Activated naive CD4-positive, alpha-beta T cell treated with anti-CD3 and anti-CD28 coated beads, Interleukin-2, amount 50 U/mL, for 24 hours (primary cell): ENCODE measurements at regions not wholly inside any gene's neighbourhood (a gene's known extent, or its start where the extent isn't known, plus 50 kb on each side); places are given as distances from the start of the nearest gene placed in this dataset.
A peak's percentile ranks its signal among the peaks of the same experiment; 100 is the strongest.
"Not testable (repeated sequence)": the region's sequence is repeated elsewhere in the genome, so short reads cannot be mapped to it uniquely, and the experiment has no call there.

Experiments
- H3K27ac Mint-ChIP-seq: one replicate; pipeline ENCODE4 v1.8.0; 2021; ENCODE audit warnings: mild to moderate bottlenecking, mixed read lengths
- H3K27me3 Mint-ChIP-seq: one replicate; pipeline ENCODE4 v1.8.0; 2021; ENCODE audit warnings: mixed read lengths
- H3K36me3 Mint-ChIP-seq: one replicate; pipeline ENCODE4 v1.8.0; 2021; ENCODE audit warnings: mixed read lengths
- H3K4me1 Mint-ChIP-seq: one replicate; pipeline ENCODE4 v1.8.0; 2021; ENCODE audit warnings: mixed read lengths
- H3K4me3 Mint-ChIP-seq: one replicate; pipeline ENCODE4 v1.8.0; 2021; ENCODE audit warnings: mild to moderate bottlenecking, mixed read lengths
- H3K9me3 Mint-ChIP-seq: one replicate; pipeline ENCODE4 v1.8.0; 2021; ENCODE audit warnings: mixed read lengths

DNA sequence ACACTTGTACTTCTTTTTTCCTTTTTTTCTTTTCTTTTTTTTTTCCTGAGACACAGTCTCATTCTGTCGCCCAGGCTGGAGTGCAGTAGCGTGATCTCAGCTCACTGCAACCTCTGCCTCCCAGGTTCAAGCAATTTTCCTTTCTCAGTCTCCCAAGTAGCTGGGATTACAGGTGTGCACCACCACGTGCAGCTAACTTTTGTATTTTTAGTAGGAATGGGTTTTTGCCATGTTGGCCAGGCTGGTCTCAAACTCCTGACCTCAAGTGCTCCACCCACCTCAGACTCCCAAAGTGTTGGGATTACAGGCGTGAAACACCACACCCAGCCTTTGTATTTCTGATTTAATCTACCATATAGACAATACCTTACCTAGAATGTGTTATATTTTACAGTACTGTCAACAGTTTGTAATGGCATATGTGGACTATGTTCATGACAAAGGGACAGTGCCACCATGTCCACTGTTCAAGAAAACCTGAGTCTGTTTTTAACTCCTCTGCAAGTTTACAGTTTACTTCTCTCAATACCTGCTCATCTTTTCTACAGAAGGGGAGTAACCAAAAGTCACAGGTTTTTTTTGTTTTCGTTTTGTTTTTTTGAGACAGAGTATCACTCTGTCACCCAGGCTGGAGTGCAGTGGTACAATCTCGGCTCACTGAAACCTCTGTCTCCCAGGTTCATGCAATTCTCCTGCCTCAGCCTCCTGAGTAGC is 223.9 kb upstream of the KLF14 start:
- H3K27ac Mint-ChIP-seq = peak overlapping the region; percentile 96
- peaks cover 30% of the 10 kb centered on the region for H3K4me1 Mint-ChIP-seq
- peaks cover 69% of the 10 kb centered on the region for H3K36me3 Mint-ChIP-seq
- H3K27me3 Mint-ChIP-seq, H3K4me3 Mint-ChIP-seq, H3K9me3 Mint-ChIP-seq: not testable (repeated sequence)

GRCh38 chr7:130958846-130959245 is 224.8 kb upstream of the KLF14 start:
- Mint-ChIP-seq H3K27me3 (no peaks in the 10 kb centered on the region), H3K36me3 (peaks cover 63% of the 10 kb centered on the region), H3K4me1 (peaks cover 37% of the 10 kb centered on the region), H3K4me3 (no peak overlapping the region), H3K27ac (peak overlapping the region; percentile 96), H3K9me3 (no peaks in the 10 kb centered on the region)

- Mint-ChIP-seq H3K36me3 (peaks cover 55% of the 10 kb centered on the region), H3K27ac (peak overlapping the region; percentile 100), H3K27me3 (no peaks in the 10 kb centered on the region), H3K4me3 (no peak overlapping the region), H3K4me1 (peaks cover 37% of the 10 kb centered on the region), H3K9me3 (no peaks in the 10 kb centered on the region)
Measured at GRCh38 chr7:130959743-130960207, 225.8 kb upstream of the KLF14 start.

DNA sequence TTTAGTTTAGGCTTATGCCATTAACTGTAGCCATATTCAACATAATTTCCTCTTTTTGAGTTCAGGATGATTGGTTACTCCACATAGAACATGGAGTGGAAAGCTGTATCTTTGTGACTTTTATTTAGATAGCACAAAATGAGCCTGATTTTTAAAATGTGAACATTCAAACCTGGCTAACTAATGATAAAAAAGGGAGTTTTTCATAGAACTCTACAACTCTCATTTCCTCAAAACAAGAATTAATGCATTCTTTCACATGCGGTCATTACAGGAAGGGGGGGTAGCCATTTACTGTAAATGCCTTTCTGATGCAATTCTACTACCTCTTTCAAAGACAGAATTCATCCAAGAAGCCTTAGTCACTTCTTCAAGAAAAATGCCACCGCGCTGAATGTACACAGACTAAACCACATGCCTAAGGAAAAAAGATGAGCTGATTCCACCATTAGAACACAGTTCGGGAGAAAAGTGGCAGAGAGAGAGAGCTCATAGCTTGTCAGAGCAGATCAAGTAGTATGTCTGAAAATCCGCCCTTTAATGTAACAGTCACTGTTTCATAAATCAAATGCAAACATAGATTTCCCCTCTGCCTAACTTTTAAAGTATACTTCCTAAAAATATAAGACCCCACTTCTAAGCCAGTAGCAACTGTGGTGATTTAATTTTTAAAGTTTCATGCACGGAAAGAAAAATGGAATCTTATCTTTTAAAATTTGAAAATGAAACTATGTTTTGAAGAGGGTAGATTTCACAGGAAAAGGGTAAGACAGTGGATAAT is 226.4 kb upstream of the KLF14 start:
- no peaks in the 10 kb centered on the region for H3K27me3 Mint-ChIP-seq
- no peak overlapping the region for H3K4me3 Mint-ChIP-seq
- peaks cover 37% of the 10 kb centered on the region for H3K4me1 Mint-ChIP-seq
- H3K9me3 Mint-ChIP-seq = no peaks in the 10 kb centered on the region
- H3K36me3 Mint-ChIP-seq = peaks cover 49% of the 10 kb centered on the region
- peak overlapping the region; percentile 100 for H3K27ac Mint-ChIP-seq

GRCh38 chr7:130961128-130961601 is 227.2 kb upstream of the KLF14 start:
- Mint-ChIP-seq H3K9me3 (no peaks in the 10 kb centered on the region), H3K27me3 (no peaks in the 10 kb centered on the region), H3K36me3 (peaks cover 44% of the 10 kb centered on the region), H3K27ac (peak overlapping the region; percentile 100), H3K4me1 (peaks cover 42% of the 10 kb centered on the region), H3K4me3 (no peak overlapping the region)

- peaks cover 40% of the 10 kb centered on the region for H3K36me3 Mint-ChIP-seq
- no peak overlapping the region for H3K4me3 Mint-ChIP-seq
- H3K27me3 Mint-ChIP-seq = no peaks in the 10 kb centered on the region
- H3K27ac Mint-ChIP-seq = peak overlapping the region; percentile 100
- no peaks in the 10 kb centered on the region for H3K9me3 Mint-ChIP-seq
- H3K4me1 Mint-ChIP-seq = peaks cover 52% of the 10 kb centered on the region
Measured at GRCh38 chr7:130962109-130962508, 228.1 kb upstream of the KLF14 start.

DNA sequence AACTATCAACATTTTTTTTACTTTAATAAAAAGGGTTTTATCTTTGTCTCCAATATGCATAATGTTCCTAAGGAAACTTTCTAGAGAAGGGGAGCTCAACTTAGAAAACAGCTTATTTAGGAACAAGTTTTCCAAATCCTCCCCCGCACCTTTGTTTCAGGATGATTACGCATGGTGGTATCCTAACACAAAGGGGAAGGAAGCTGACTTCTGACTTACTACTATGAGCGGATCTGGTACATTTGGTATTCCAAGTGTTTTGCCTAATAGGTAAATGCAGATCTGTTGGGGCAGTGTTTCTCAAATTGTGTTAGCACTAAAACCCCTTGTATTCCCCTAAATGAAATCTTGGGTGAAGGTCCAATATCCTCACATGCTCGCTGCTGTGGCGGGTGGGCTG is 229.3 kb upstream of the KLF14 start:
- H3K27me3 Mint-ChIP-seq = no peaks in the 10 kb centered on the region
- H3K4me1 Mint-ChIP-seq = peaks cover 53% of the 10 kb centered on the region

GRCh38 chr7:130965515-130965914 is 231.5 kb upstream of the KLF14 start:
- peaks cover 60% of the 10 kb centered on the region for H3K4me1 Mint-ChIP-seq
- H3K9me3 Mint-ChIP-seq = no peaks in the 10 kb centered on the region
- no peaks in the 10 kb centered on the region for H3K27me3 Mint-ChIP-seq
- no peak overlapping the region for H3K4me3 Mint-ChIP-seq
- H3K36me3 Mint-ChIP-seq = peaks cover 20% of the 10 kb centered on the region
- H3K27ac Mint-ChIP-seq = no peak overlapping the region

More for the DNA sequence above, 229.3 kb upstream of the KLF14 start:
- Mint-ChIP-seq H3K27ac (peak overlapping the region; percentile 97), H3K9me3 (no peaks in the 10 kb centered on the region), H3K36me3 (peaks cover 35% of the 10 kb centered on the region), H3K4me3 (peak overlapping the region; percentile 52)

GRCh38 chr7:130966246-130967009 is 232.4 kb upstream of the KLF14 start:
- Mint-ChIP-seq H3K4me3 (peak overlapping the region; percentile 57), H3K27me3 (no peaks in the 10 kb centered on the region), H3K9me3 (no peaks in the 10 kb centered on the region), H3K36me3 (peaks cover 23% of the 10 kb centered on the region), H3K4me1 (peaks cover 68% of the 10 kb centered on the region), H3K27ac (peak overlapping the region; percentile 95)

DNA sequence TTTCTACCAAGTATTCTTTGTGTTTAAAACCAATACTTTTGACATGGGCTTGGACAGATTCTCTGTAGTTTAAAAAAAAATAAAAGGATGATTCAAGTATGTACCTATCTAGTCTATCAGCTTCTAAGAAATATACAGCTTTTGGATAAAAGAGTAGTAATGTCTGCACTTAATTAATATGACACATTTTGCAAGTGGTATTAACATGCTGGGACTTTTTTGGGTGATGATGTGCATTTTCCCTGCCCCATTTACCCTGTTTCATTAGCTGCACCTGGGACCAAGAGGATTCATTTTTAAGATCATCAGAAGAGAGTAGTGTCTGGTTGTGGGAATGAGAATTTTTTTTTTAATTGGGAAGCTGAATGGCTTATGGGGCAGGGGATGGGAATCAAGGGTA is 236.2 kb upstream of the KLF14 start:
- Mint-ChIP-seq H3K4me1 (peaks cover 85% of the 10 kb centered on the region), H3K27me3 (no peaks in the 10 kb centered on the region), H3K36me3 (peaks cover 33% of the 10 kb centered on the region), H3K4me3 (peak overlapping the region; percentile 71), H3K27ac (peak overlapping the region; percentile 98), H3K9me3 (peaks cover 4% of the 10 kb centered on the region)

GRCh38 chr7:130970696-130971095 is 236.7 kb upstream of the KLF14 start:
- H3K27ac Mint-ChIP-seq = peak overlapping the region; percentile 98
- H3K4me1 Mint-ChIP-seq = peaks cover 90% of the 10 kb centered on the region
- H3K4me3 Mint-ChIP-seq = peak overlapping the region; percentile 71
- peaks cover 4% of the 10 kb centered on the region for H3K9me3 Mint-ChIP-seq
- peaks cover 38% of the 10 kb centered on the region for H3K36me3 Mint-ChIP-seq
- H3K27me3 Mint-ChIP-seq = no peaks in the 10 kb centered on the region

DNA sequence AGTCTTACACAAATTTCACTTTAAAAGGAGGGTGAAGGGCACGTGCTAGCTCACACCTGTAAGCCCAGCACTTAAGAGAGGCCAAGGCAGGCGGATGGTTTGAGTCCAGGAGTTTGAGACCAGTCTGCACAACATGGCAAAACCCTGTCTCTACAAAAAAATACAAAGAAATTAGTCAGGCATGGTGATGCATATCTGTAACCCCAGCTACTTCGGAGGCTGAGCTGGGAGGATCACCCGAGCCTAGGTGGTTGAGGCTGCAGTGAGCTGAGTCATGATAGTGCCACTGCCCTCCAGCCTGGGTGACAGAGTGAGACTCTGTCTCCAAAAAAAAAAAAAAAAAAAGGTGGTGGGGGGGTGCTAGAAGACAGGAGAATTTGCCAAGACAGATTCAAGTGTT is 237.3 kb upstream of the KLF14 start:
- peaks cover 88% of the 10 kb centered on the region for H3K4me1 Mint-ChIP-seq
- peak overlapping the region; percentile 98 for H3K27ac Mint-ChIP-seq
- peak overlapping the region; percentile 71 for H3K4me3 Mint-ChIP-seq
- H3K9me3 Mint-ChIP-seq = peaks cover 4% of the 10 kb centered on the region
- no peaks in the 10 kb centered on the region for H3K27me3 Mint-ChIP-seq
- H3K36me3 Mint-ChIP-seq = peaks cover 40% of the 10 kb centered on the region

GRCh38 chr7:130972201-130972600 is 238.2 kb upstream of the KLF14 start:
- Mint-ChIP-seq H3K4me1 (peaks cover 84% of the 10 kb centered on the region), H3K36me3 (peaks cover 38% of the 10 kb centered on the region), H3K4me3 (peak overlapping the region; percentile 71)

GRCh38 chr7:130973637-130974036 is 239.6 kb upstream of the KLF14 start:
- H3K27ac Mint-ChIP-seq = peak overlapping the region; percentile 99
- H3K27me3 Mint-ChIP-seq = no peaks in the 10 kb centered on the region
- peaks cover 74% of the 10 kb centered on the region for H3K4me1 Mint-ChIP-seq
- peaks cover 4% of the 10 kb centered on the region for H3K9me3 Mint-ChIP-seq
- H3K36me3 Mint-ChIP-seq = peaks cover 32% of the 10 kb centered on the region
- peak overlapping the region; percentile 71 for H3K4me3 Mint-ChIP-seq

More at GRCh38 chr7:130972201-130972600, 238.2 kb upstream of the KLF14 start:
- Mint-ChIP-seq H3K9me3 (peaks cover 4% of the 10 kb centered on the region), H3K27me3 (no peaks in the 10 kb centered on the region), H3K27ac (peak overlapping the region; percentile 98)

DNA sequence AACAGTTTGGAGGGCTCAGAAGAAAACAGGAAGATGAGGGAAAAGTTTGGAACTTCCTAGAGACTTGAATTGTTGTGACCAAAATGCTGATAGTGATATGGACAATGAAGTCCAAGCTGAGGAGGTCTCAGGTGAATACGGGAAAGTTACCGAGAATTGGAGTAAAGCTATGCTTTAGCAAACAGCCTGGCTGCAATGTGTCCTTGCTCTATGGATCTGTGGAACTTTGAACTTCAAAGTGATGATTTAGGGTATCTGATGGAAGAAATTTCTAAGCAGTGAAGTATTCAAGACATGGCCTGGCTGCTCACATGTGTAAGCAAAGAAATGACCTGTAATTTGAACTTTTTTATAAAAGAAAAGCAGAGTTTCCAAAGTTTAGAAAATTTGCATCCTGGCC is 240.2 kb upstream of the KLF14 start:
- H3K9me3 Mint-ChIP-seq = peaks cover 4% of the 10 kb centered on the region
- H3K36me3 Mint-ChIP-seq = peaks cover 32% of the 10 kb centered on the region
- H3K4me3 Mint-ChIP-seq = peak overlapping the region; percentile 71
- H3K27ac Mint-ChIP-seq = peak overlapping the region; percentile 99
- peaks cover 74% of the 10 kb centered on the region for H3K4me1 Mint-ChIP-seq
- no peaks in the 10 kb centered on the region for H3K27me3 Mint-ChIP-seq
